ENCODE measurements at regions not wholly inside any gene's neighbourhood (a gene's known extent, or its start where the extent isn't known, plus 50 kb on each side); places are given as distances from the start of the nearest gene placed in this dataset.

- TF ChIP-seq ZNF462 (CRISPR knock-in tag; IDR thresholded peaks at IDR 0.05) (no peak), ETS1 (IDR thresholded peaks at IDR 0.05) (no peak), EZH2phosphoT487 (IDR thresholded peaks at IDR 0.05; ENCODE audit: unreplicated experiment) (no peak), NANOG (IDR thresholded peaks at IDR 0.05; ENCODE audit: borderline replicate concordance) (no peak), REST (IDR thresholded peaks at IDR 0.05; ENCODE audit: unreplicated experiment) (no peak), STAT1 (IDR thresholded peaks at IDR 0.05; ENCODE audit: unreplicated experiment) (no peak)
Measured at GRCh38 chr2:156792242-156792840, 356.2 kb downstream of the GPD2 start (continued).
